ENCODE measurements at regions not wholly inside any gene's neighbourhood (a gene's known extent, or its start where the extent isn't known, plus 50 kb on each side); places are given as distances from the start of the nearest gene placed in this dataset.

- DNase-seq, result no peak
- H3K9me3 ChIP-seq, result no peaks in the 10 kb centered on the region
- no peak for ATAC-seq
- no peak overlapping the region for H3K27ac ChIP-seq
- no peaks in the 10 kb centered on the region for H3K4me1 ChIP-seq
- H3K4me3 ChIP-seq, result no peak overlapping the region
- no peaks in the 10 kb centered on the region for H3K36me3 ChIP-seq
- intact Hi-C loops (cut with DNase I; ENCODE audit: low total_unique reads), result no loop called here
- in situ Hi-C loops (cut with MboI; ENCODE audit: low sequenced_read_pairs in 4 of 4), result no loop called here
- no peaks in the 10 kb centered on the region for H3K27me3 ChIP-seq
- TF ChIP-seq, protein P1, sequence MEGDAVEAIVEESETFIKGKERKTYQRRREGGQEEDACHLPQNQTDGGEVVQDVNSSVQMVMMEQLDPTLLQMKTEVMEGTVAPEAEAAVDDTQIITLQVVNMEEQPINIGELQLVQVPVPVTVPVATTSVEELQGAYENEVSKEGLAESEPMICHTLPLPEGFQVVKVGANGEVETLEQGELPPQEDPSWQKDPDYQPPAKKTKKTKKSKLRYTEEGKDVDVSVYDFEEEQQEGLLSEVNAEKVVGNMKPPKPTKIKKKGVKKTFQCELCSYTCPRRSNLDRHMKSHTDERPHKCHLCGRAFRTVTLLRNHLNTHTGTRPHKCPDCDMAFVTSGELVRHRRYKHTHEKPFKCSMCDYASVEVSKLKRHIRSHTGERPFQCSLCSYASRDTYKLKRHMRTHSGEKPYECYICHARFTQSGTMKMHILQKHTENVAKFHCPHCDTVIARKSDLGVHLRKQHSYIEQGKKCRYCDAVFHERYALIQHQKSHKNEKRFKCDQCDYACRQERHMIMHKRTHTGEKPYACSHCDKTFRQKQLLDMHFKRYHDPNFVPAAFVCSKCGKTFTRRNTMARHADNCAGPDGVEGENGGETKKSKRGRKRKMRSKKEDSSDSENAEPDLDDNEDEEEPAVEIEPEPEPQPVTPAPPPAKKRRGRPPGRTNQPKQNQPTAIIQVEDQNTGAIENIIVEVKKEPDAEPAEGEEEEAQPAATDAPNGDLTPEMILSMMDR (IDR thresholded peaks at IDR 0.05 in 4 of 5, conservative IDR thresholded peaks at IDR 0.05 in 1 of 5), result no peak
- no peak for TF ChIP-seq POLR2A (IDR thresholded peaks at IDR 0.05)
Observed at GRCh38 chr7:124412531-124412930, 353.1 kb downstream of the GPR37 start.

- TF ChIP-seq POLR2A (IDR thresholded peaks at IDR 0.05), result no peak
- TF ChIP-seq, protein P1 (IDR thresholded peaks at IDR 0.05 in 4 of 5, conservative IDR thresholded peaks at IDR 0.05 in 1 of 5), result no peak
- in situ Hi-C loops (cut with MboI; ENCODE audit: low sequenced_read_pairs in 4 of 4) (no loop called here), intact Hi-C loops (cut with DNase I; ENCODE audit: low total_unique reads) (no loop called here)
- H3K4me1 ChIP-seq, result no peaks in the 10 kb centered on the region
- H3K27me3 ChIP-seq, result no peaks in the 10 kb centered on the region
- no peaks in the 10 kb centered on the region for H3K36me3 ChIP-seq
- ATAC-seq (no peak), DNase-seq (no peak)
- H3K4me3 ChIP-seq, result no peak overlapping the region
- no peak overlapping the region for H3K27ac ChIP-seq
- no peaks in the 10 kb centered on the region for H3K9me3 ChIP-seq
Observed at GRCh38 chr7:124411796-124412195, 353.8 kb downstream of the GPR37 start.

- ATAC-seq, result no peak
- intact Hi-C loops (cut with DNase I; ENCODE audit: low total_unique reads), result no loop called here
Observed at GRCh38 chr7:124403587-124403986, 362.0 kb downstream of the GPR37 start.

DNA sequence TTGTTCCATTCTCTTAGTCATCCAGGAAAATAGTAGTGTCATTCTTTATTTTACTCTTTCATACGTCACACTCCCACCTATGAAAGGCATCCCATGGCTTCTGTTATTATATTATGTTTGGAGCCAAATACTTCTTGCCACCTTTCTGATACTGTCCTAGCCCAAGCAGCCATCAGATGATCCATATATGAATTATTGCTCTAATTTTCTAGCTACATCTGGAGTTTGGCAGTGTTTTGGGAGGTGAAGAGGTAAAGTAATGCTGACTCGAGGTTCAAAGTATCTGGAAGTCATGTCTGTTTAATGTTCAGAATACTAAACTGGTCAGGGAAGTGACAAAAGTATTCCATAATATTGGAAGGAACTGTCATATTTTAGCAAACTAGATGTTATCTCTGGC, 362.5 kb downstream of the GPR37 start:
- in situ Hi-C loops (cut with MboI; ENCODE audit: low sequenced_read_pairs in 4 of 4), result no loop called here
- H3K4me3 ChIP-seq, result no peak overlapping the region
- ATAC-seq (no peak), DNase-seq (no peak)
- no peak overlapping the region for H3K27ac ChIP-seq
- no peaks in the 10 kb centered on the region for H3K4me1 ChIP-seq
- H3K27me3 ChIP-seq, result no peaks in the 10 kb centered on the region
- TF ChIP-seq, protein P1 (IDR thresholded peaks at IDR 0.05 in 4 of 5, conservative IDR thresholded peaks at IDR 0.05 in 1 of 5), result no peak
- no peak for TF ChIP-seq POLR2A (IDR thresholded peaks at IDR 0.05)
- no peaks in the 10 kb centered on the region for H3K9me3 ChIP-seq
- H3K36me3 ChIP-seq, result no peaks in the 10 kb centered on the region
- intact Hi-C loops (cut with DNase I; ENCODE audit: low total_unique reads), result no loop called here

More at GRCh38 chr7:124403587-124403986, 362.0 kb downstream of the GPR37 start:
- Histone ChIP-seq H3K9me3 (no peaks in the 10 kb centered on the region), H3K4me3 (no peak overlapping the region), H3K4me1 (no peaks in the 10 kb centered on the region), H3K36me3 (no peaks in the 10 kb centered on the region), H3K27ac (no peak overlapping the region), H3K27me3 (no peaks in the 10 kb centered on the region)
- in situ Hi-C loops (cut with MboI; ENCODE audit: low sequenced_read_pairs in 4 of 4), result no loop called here
- TF ChIP-seq POLR2A (IDR thresholded peaks at IDR 0.05), result no peak
- DNase-seq, result no peak

- Histone ChIP-seq H3K4me3 (no peak overlapping the region), H3K36me3 (no peaks in the 10 kb centered on the region), H3K27me3 (no peaks in the 10 kb centered on the region), H3K4me1 (no peaks in the 10 kb centered on the region), H3K9me3 (no peaks in the 10 kb centered on the region), H3K27ac (no peak overlapping the region)
- DNase-seq (no peak), ATAC-seq (no peak)
- intact Hi-C loops (cut with DNase I; ENCODE audit: low total_unique reads) (no loop called here), in situ Hi-C loops (cut with MboI; ENCODE audit: low sequenced_read_pairs in 4 of 4) (no loop called here)
- TF ChIP-seq POLR2A (IDR thresholded peaks at IDR 0.05), result no peak
- TF ChIP-seq, protein P1 (IDR thresholded peaks at IDR 0.05 in 4 of 5, conservative IDR thresholded peaks at IDR 0.05 in 1 of 5), result no peak
Observed at GRCh38 chr7:124399941-124400340, 365.7 kb downstream of the GPR37 start.
